Tibial artery (tissue), 4 donors: ENCODE measurements at regions not wholly inside any gene's neighbourhood (a gene's known extent, or its start where the extent isn't known, plus 50 kb on each side); places are given as distances from the start of the nearest gene placed in this dataset.

Experiments used
- DNase-seq, 2 donors: peaks; one replicate each; pipeline ENCODE4 v3.0.0-alpha.2; 2019
- H3K27ac ChIP-seq, 2 donors: fragments of 200-600 bp; sonication (generic) in 1 of 2; 1 replicate in 1 of 2; 2 replicates in 1 of 2; pipeline ENCODE4 v1.5.1; 2018 to 2019; ENCODE audit warnings: mild to moderate bottlenecking in 1 of 2
- H3K27me3 ChIP-seq, 2 donors: fragments of 200-600 bp; sonication (generic) in 1 of 2; one replicate each; pipeline versions ENCODE4 v1.5.1 to v1.6.0; 2016 to 2019
- H3K36me3 ChIP-seq, 3 donors: fragments of 200-600 bp; sonication (generic) in 2 of 3; one replicate each; pipeline ENCODE4 v1.5.1; 2016 to 2019; ENCODE audit warnings: mild to moderate bottlenecking in 2 of 3
- H3K4me1 ChIP-seq, 4 donors: fragments of 200-600 bp; sonication (generic) in 2 of 4; 1 replicate in 3 of 4; 2 replicates in 1 of 4; pipeline ENCODE4 v1.5.1; 2016 to 2019
- H3K4me3 ChIP-seq, 2 donors: fragments of 200-600 bp; sonication (generic) in 1 of 2; 1 replicate in 1 of 2; 2 replicates in 1 of 2; pipeline ENCODE4 v1.5.1; 2018 to 2019; ENCODE audit warnings: mild to moderate bottlenecking in 2 of 2
- H3K9me3 ChIP-seq, 3 donors: fragments of 200-600 bp; sonication (generic) in 1 of 3; one replicate each; pipeline ENCODE4 v1.5.1; 2016 to 2019
- CTCF ChIP-seq, 2 experiments: fragments of 200-600 bp in 1 of 2; fragments of 450-650 bp in 1 of 2; IDR thresholded peaks; one replicate each; pipeline ENCODE4 v1.5.1; 2017 to 2019; ENCODE audit warnings: antibody characterized with exemption in 2 of 2, mild to moderate bottlenecking in 1 of 2, moderate library complexity in 1 of 2
- intact Hi-C: fragments of 100-400 bp; cut with DNase I; formaldehyde crosslinking; loops from one replicate; pipeline ENCODE4 v1.15.0; 2023; ENCODE audit warnings: low total_unique reads

- no peaks in the 10 kb centered on the region for H3K27me3 ChIP-seq
- intact Hi-C loops: no loop called here
- H3K4me3 ChIP-seq: no peak overlapping the region
- peaks cover 0 to 15% (median 0%) of the 10 kb centered on the region in 4 donors for H3K4me1 ChIP-seq
- no peak for DNase-seq
- H3K9me3 ChIP-seq: no peaks in the 10 kb centered on the region
- H3K27ac ChIP-seq: no peak overlapping the region
- H3K36me3 ChIP-seq: no peaks in the 10 kb centered on the region
- TF ChIP-seq CTCF (IDR thresholded peaks at IDR 0.05): no peak
These were observed 221.8 kb downstream of the KIT start for GRCh38 chr4:54879576-54879975.

GRCh38 chr4:54877006-54877405, 219.2 kb downstream of the KIT start:
- no peak overlapping the region for H3K27ac ChIP-seq
- no peak overlapping the region for H3K4me3 ChIP-seq
- no peak for TF ChIP-seq CTCF (IDR thresholded peaks at IDR 0.05)
- no peaks in the 10 kb centered on the region for H3K27me3 ChIP-seq
- no peak for DNase-seq
- intact Hi-C loops: no loop called here
- H3K9me3 ChIP-seq: no peaks in the 10 kb centered on the region
- peaks cover 0 to 15% (median 0%) of the 10 kb centered on the region in 4 donors for H3K4me1 ChIP-seq
- no peaks in the 10 kb centered on the region for H3K36me3 ChIP-seq

GRCh38 chr4:54872261-54872660, 214.5 kb downstream of the KIT start:
- Histone ChIP-seq H3K36me3 (no peaks in the 10 kb centered on the region), H3K9me3 (no peaks in the 10 kb centered on the region), H3K27me3 (no peaks in the 10 kb centered on the region), H3K27ac (no peak overlapping the region), H3K4me3 (no peak overlapping the region), H3K4me1 (no peaks in the 10 kb centered on the region)
- no peak for TF ChIP-seq CTCF (IDR thresholded peaks at IDR 0.05)
- DNase-seq: no peak
- intact Hi-C loops: no loop called here

- intact Hi-C loops: no loop called here
- Histone ChIP-seq H3K4me1 (peaks cover 0 to 10% (median 0%) of the 10 kb centered on the region in 4 donors), H3K27me3 (no peaks in the 10 kb centered on the region), H3K4me3 (no peak overlapping the region), H3K36me3 (no peaks in the 10 kb centered on the region), H3K9me3 (no peaks in the 10 kb centered on the region), H3K27ac (no peak overlapping the region)
- DNase-seq: no peak
- TF ChIP-seq CTCF (IDR thresholded peaks at IDR 0.05): no peak
These were observed 206.0 kb downstream of the KIT start for GRCh38 chr4:54863571-54864255.

GRCh38 chr4:54861201-54861600, 203.4 kb downstream of the KIT start:
- intact Hi-C loops: no loop called here
- Histone ChIP-seq H3K4me3 (no peak overlapping the region), H3K27ac (no peak overlapping the region), H3K27me3 (no peaks in the 10 kb centered on the region), H3K36me3 (no peaks in the 10 kb centered on the region), H3K4me1 (peaks cover 0 to 10% (median 0%) of the 10 kb centered on the region in 4 donors), H3K9me3 (no peaks in the 10 kb centered on the region)
- DNase-seq: no peak
- no peak for TF ChIP-seq CTCF (IDR thresholded peaks at IDR 0.05)
